Uterus (tissue), 2 donors: ENCODE measurements at regions not wholly inside any gene's neighbourhood (a gene's known extent, or its start where the extent isn't known, plus 50 kb on each side); places are given as distances from the start of the nearest gene placed in this dataset.

Source experiments
- CTCF ChIP-seq, 4 experiments: fragments of 200-600 bp in 2 of 4; fragments of 450-650 bp in 2 of 4; sonication (generic) in 2 of 4; IDR thresholded peaks; one replicate each; pipeline ENCODE4 v1.5.1; 2016 to 2019; ENCODE audit warnings: antibody characterized with exemption in 4 of 4, mild to moderate bottlenecking in 2 of 4, moderate library complexity in 1 of 4
- POLR2A ChIP-seq, 2 donors: fragments of 450-650 bp; IDR thresholded peaks; one replicate each; pipeline ENCODE4 v1.6.1; 2016; ENCODE audit warnings: antibody characterized with exemption in 2 of 2, mild to moderate bottlenecking in 1 of 2, moderate library complexity in 1 of 2

- no peak for TF ChIP-seq CTCF (IDR thresholded peaks at IDR 0.05)
- no peak for TF ChIP-seq POLR2A (IDR thresholded peaks at IDR 0.05)
Observed at GRCh38 chr1:84754386-84754703, 64.1 kb upstream of the SSX2IP start.
